HG02763 (cell line): ENCODE measurements at regions not wholly inside any gene's neighbourhood (a gene's known extent, or its start where the extent isn't known, plus 50 kb on each side); places are given as distances from the start of the nearest gene placed in this dataset.
A peak's percentile ranks its signal among the peaks of the same experiment; 100 is the strongest.

Experiments
- ATAC-seq: cut with Tn5 transposase; IDR thresholded peaks from one replicate; pipeline ENCODE4 v1.9.1; 2021; ENCODE audit warnings: mild to moderate bottlenecking, moderate library complexity; ENCODE audit not compliant: unreplicated experiment

DNA sequence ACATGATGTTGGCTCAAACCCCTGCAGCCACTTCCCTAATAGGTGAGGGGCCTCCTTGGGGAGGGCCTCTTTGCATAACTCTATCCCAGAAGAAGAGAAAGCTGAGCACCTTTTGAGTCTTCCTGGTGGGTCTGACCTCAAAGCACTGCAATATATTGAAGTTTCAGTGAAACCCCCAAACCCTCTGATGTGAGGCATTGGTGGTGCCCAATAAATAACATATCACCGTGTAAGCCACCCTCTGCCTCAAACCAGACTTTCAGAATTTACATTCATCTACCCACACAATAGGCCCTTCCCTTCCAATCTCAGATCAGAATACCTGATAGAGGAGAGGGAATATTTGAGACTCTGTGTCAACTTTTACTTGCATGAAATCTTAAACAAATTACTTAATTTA is 142.8 kb upstream of the STK17B start:
- no peak for ATAC-seq

DNA sequence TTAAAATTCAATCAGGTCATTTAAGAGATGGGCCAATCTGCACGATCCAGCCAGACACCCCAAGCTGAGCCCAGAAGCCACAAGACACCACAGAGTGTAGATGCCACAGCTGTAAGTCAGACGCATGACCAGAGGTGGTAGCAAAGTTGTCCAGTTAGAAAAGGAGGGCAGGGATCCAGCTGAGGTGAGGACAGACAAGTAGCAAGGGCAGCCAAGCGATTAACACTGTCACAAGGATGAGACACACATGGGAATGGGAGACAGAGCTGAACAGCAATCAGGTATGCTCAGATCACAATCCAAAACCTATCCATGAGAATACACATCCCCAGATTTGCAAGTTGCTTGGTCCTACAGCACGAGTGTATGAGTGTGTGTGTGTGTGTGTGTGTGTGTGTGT is 143.4 kb upstream of the STK17B start:
- ATAC-seq = no peak

DNA sequence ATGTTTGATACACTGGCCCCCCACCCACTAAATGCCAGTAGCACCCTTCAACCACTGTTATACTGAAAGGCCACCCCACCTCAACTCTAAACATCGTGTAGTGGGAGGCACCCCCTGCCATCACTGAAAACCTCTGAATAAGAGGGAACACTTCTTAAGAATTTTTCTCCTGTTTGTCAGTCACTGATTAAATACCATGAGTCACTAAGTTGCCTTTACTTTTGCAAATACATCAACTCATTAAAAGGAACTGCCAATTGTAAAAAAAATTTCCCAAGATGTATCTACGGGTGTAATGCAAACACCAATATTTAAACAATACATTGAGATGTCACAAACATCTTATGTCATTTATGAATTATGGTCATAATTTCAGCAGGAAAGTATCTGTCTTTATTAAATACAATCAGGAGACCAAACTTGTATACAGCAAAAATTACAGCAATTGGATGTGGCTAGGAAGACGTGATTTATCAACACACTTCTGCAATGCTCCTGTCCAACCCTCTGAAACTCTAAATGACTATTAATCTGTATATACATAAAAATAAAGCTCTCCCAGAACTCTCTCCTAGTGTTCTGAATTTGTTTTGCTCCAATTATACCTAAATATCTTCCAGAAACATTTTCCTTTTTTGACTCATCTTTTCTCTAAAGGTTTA is 144.1 kb upstream of the STK17B start:
- no peak for ATAC-seq

DNA sequence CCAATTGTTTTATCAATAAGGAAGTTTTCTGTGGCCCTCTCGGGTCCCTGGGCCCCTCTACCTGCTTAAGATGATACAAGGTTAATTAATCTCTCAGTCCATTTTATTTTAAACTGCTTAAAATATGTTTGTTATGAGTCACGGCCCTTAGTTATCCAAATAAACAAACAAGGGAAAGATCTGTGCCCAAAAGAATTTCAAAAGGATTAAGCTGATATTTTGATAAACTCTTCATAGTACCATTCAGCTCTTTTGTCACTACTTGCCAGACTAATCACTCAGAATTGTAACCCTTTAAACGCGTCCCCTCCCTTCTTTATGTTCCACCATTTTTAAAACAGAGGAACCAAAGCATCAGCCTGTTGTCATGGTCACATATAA is 144.7 kb upstream of the STK17B start:
- no peak for ATAC-seq

DNA sequence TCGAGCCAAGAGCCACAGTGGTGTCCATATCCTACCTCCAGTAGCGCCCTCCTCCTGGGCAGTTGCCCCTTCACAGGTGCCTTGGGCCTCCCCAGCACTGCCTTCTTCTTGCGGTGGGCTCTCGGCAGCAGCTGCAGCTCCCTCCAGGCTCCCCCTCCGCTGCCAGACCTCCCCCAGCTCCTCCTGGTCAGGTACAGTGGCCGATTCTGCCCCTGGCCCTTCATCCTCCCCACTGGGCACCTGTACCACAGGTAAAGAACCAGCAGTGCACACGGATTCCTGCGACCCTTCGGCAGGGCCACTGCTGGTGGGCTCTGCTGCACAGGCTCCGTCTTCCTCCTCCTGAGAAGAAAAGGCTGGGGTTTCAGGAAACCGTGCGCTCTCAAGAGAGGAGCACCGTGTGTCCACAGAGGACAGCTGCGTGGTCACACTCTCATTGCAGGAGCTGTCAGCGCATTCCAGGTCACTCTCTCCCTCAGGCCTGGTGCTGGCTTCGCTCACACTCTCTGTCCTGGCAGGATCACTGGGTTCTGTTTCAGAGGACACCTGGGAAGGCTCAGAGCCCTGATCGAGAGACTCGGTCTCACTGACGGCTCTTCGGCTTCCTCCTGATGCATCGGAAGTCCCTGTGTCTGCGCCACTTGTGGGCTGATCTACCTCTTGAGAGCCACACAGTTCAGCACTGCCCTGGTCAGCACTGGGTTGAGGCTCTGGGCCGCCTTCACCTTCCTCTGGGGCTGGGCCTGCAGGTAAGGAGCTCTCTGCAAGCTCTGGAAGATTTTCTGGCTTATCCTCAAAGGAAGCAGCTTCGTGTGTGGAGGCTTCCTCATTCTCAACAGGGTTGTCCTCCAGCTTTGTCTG is 147.4 kb upstream of the STK17B start:
- ATAC-seq = no peak

DNA sequence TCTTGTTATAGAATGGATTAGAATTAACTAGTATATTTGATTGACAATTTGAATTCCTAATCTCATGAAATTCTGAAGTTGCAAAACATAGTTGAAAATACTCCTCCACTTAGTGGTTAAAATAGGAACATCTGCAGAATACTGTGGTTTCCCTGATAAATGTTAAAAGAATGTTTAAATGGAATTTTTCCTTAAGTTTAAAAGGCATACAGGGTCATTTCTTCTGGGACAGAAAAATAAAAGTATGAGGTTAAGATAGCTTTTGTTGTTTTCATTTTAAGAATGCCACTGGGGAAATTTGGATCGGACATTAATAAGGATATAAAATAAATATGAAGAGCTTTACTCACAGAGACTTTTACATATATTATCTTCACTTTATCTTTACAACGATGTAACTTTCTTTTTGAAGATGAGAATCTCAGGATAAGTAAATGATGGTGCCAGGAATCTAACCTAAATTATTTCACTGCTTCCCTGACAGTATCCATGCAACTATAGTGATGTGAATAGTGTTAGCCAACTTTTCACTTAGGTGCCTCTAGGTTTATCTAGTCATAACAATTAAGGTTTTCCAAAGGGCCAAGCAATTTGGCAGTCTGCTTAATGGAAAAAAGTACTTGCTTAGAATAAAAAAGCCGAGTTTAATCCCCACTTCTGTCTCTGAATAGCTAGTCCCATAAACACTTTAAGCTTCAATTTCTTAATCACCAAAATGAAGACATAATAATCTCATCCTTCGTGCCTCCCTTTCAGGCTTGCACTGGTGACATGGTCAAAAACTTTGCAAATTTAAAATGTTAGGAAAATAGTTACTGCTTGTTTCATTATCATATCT is 151.8 kb upstream of the STK17B start:
- ATAC-seq = no peak

DNA sequence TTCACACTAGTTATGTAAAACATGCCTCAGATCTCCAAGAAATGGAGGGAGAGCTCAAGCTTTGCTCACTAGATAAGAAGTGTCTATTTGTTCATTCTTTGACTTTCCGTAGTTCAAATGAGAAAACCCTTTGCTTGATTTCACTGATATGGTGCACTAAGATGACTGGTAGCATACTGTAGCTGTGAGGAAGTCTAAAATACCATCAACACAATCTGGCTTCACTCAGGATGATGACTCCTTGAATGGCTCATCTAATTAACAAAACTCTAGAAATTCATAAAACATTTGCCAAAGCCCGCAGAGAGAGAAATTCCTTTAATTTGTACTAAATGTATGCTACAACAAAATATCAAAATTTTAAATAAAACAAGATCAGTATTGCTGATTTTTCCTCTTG is 152.8 kb upstream of the STK17B start:
- ATAC-seq = no peak

DNA sequence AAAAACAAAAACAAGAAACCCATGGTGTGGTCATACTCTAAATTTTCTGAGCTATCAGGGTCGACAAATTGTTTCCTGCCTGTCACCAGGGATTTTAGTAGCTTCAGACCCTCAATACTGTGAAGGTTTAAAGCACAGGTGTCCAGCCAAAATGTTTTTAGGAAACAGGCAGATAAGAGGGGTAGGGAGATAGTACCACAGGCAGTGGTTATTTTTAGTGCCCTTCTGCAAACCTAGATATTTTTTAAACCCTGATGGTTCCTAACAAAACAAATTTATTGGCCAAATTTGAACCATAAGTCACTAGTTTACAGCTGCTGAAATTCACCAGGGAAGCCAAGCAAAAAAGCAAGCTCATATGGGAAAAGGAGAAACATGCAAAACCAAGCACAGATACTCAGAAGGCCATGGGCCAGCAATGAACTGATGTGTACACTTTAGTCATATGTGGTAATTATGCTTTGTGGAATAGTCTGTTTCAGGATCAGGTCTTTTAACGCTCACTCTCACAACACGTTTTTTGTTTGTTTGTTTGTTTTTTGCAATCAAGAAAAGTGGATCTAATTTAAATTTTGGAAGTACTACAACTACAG is 156.8 kb upstream of the STK17B start:
- ATAC-seq = no peak

DNA sequence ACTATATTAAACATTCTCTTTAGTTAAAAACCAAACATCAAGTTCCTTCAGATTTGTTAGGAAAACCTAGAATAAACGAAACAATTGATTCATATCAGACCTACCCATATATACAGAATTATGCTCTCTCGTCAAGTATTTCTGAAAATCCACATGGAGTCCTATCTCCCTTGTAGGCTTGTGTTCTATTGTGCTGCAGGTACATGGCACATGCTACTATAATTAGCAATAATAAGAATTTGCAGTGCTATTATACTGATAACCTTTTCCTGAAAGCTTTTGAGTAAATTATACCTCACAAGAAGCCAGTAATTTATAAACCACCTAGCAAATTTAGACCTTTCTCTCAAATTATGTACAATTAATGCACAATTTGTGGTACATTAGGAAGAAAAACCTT is 158.6 kb upstream of the STK17B start:
- ATAC-seq = no peak

DNA sequence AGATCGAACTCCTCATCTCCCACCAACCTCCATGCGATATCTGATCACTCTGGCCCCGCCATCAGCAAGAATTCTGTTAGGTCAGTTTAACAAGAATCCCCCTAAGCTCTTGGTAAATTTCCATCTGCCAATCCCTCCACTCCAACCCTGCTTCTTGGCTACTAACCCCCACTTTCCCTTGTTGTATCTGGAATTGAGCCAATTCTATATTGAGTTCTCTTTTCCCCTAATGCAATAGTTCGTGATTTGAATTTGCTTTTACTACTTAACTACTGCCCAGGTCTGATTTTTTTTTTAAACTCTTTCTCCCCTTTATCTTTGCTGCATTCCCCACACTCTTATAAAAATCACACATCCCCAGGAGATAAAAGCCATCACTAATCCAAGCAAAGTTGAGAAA is 159.3 kb upstream of the STK17B start:
- no peak for ATAC-seq

DNA sequence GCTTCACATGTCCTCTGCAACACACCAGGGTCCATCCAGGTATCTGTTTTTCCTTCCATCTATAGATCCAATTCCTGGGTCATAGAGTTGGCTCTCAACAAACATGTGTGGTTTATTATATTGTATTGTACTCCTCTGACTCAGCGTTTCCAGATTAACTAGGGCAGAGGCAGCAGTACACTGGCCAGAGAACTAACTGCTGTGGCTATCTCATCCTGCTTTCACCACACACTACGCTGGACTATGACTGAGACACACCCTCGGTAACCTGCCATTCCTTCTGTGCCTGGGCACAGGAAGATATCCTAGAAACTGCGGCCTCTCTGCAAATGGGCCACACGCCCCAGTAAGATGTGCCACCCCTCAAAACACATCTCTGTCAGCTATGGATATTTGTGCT is 159.8 kb upstream of the STK17B start:
- no peak for ATAC-seq

DNA sequence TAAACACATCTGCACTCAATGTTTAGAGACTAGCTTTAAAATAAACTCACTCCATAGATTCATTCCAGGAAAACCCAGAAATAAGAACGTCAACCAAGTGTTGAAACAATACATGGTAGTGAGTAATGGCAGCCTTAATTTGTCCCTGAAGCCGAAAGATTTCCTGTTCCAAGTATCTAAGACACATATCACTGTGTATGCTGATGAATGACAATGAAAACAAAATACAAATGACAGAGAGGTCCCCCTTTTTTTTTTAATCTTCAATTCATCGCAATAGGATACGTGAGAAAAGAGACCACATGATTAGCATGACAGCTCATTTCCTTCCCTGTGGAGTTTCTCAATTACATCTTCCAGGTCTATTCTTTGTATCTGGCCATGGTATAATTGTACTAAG is 160.5 kb upstream of the STK17B start:
- ATAC-seq = no peak

DNA sequence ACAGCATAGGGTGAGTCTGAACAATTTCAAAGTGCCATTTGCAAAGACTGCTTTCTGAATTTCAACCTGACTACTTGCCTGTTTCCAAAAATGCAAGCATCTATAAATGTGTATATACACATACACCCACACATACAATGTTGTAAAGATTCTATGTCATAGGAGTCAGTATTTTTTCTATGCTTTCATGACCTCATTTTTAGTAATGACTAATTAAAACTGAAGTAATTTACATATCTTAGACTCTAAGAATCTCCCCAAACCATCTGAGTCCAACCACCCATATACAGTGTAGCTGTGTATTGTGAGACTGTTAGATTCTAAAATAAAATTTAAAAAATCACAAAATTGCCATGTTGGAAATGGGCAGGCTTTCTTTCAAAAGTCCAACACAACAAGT is 162.0 kb upstream of the STK17B start:
- ATAC-seq = no peak

DNA sequence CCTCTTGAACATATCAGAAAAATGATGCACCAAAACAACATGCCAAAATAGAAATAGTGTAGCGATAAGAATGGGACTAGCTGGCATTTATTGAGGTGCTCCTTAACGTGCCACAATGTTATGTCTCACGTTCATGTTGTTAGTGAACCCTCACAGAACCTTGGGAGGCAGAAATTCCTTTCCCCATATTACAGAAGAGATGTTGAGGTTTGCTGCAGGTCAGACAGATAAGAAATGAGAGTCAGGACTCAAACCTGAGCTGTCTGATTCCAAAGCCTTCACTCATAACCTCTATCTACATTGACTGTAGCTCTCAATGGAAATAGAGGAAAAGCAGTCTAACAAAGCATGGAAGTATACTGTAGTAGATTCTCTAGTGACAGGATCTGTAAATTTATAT is 163.3 kb upstream of the STK17B start:
- no peak for ATAC-seq

DNA sequence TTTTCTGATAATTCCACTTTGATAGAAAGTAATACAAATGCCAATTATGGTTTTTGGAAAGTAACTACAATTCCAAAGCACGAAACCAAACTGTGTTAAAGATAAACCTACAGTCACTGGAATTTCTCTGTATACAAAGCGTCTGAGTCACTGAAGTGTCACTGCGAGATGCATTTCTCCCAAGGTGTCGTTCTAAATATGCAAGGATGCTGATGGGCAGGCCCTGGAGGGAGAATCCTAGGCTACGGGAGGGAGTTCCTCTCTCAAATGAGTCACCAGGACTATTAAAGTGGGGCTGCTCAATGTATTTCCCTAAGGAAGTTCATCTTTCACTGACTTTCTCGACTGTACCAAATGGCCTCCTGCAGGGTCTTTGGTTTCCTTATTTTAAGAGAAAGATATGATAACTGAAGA is 163.8 kb upstream of the STK17B start:
- ATAC-seq = no peak

DNA sequence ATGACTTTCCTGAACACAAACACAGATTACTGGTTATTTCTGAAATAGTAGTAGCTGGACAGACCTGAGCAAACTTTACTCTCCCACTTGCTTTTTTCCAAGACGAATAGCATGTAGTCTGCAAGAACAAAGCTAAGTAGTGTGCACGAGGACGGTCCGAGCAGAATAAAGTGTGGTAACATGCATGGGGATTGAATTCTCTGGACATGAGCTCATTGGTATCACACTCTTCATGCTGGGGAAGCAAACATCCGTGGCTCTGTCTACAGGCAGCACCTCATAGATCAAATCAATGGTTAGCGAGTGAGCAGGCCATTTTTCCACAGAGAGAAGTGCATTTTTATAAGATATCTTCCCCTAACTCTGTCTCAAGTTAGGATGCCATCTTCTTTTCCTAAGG is 164.8 kb upstream of the STK17B start:
- ATAC-seq = no peak

DNA sequence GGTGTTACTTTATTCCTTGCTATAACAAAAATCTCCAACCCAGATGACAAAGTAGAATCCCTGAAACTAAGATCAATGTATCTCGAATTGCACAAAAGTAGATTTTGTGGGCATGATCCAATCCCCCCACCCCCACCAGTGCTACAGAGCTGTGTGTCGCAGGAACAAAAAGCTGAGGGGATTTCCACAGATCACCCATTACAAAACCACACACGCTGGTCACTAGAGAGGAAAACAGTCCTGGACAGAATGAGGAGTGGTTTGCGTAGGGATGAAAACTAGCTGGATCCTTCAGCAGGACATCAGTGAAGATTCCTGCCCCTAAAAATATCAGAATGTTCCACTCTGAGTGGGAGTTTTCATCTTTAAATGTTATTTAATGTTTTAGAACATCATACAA is 165.3 kb upstream of the STK17B start:
- ATAC-seq = peak; percentile 59

DNA sequence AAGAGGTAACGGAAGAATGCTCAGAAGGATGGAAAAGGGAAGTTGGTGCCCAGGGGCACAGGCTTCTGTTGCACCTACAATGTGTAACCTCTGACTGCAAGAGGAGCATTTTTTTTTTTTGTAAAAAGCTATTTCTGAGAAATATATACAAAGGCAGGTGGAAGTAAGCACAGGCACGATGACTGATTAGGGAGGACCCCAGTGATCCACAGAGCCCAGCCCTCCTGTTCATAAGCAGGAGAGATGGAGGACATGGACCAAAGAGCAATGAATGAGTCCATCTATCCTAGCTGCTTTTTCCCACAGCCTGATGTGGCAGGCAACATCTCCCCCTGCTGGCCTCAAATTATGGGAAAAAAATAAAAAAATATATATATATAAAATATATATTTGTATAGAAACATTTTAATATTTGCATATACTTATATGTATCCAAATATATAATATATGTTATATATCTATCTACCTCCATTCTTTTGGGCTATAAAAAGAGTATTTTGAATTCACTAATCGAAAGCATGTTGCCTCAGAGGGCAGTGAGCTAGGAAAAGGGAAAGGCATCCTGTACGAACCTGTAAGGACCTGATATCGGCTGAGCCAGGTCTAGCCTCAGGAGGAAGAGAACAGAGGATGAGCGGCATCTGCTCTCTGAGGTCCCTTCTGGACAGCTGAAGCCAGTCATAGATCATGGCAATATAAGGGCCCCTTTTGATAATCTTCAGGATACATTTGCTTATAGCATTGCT is 166.0 kb upstream of the STK17B start:
- no peak for ATAC-seq

DNA sequence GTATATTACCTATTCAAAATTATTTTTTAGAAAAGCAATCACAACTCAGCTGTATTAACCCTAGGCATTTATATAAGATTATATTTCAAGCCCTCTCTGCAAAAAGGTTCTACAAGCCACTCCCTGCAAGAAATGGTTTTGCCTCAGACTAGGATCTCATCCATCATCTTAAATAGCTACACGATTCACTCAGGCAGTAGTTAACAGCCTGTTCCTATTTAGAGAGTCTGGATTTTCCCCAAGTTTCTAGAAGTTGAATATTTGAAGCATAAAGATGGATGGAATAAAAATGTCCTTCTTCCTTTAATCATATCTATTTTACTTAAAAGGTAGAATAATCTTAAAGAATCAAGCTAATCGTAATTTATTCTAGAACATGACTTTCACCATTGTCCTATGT is 167.1 kb upstream of the STK17B start:
- no peak for ATAC-seq

DNA sequence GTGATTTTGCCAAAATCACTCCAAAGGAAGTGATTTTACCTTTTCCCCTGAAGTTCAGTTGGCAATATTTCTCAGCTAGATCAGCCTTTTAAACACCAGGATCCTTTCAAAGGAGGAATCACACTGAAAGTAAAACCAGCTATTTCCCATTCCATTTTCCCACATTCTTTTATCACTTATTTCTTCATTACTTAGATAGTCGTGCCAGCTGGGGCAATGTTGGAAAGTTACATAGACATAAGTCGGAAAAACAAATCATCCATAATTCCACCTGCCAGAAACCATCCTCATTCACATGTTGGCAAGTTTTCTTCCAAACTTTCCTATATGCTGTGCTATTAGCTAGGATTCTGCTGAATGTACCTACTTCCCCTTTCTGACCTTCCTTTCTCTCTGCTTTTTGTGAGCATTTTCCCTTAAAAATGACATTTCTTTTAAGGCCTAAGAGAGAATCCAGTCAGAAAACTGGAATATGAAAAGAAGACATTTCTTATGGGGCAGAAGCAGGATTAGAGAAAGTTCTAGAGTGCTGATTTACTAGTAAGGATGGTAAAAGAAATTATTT is 170.0 kb upstream of the STK17B start:
- ATAC-seq = no peak
